ENCODE measurements at regions not wholly inside any gene's neighbourhood (a gene's known extent, or its start where the extent isn't known, plus 50 kb on each side); places are given as distances from the start of the nearest gene placed in this dataset.

GRCh38 chr6:134851548-134851947 lies 98.4 kb downstream of the ALDH8A1 start:
- Histone ChIP-seq H3K27ac (no peak overlapping the region), H3K27me3 (replicated peaks) (no peaks in the 10 kb centered on the region), H3K4me3 (ENCODE audit: low read depth, low read length) (no peak overlapping the region), H3K36me3 (replicated peaks) (no peaks in the 10 kb centered on the region)
- in situ Hi-C loops (cut with HindIII; ENCODE audit: low pct_ligation_motif_present, low sequenced_read_pairs) = no loop called here
- no peak for DNase-seq
- TF ChIP-seq CTCF (IDR thresholded peaks at IDR 0.05; ENCODE audit: low read depth, low read length, missing control alignments) = no peak

GRCh38 chr6:134850721-134851305 lies 99.1 kb downstream of the ALDH8A1 start:
- in situ Hi-C loops (cut with HindIII; ENCODE audit: low pct_ligation_motif_present, low sequenced_read_pairs) = no loop called here
- Histone ChIP-seq H3K27ac (peak overlapping the region; percentile 21), H3K36me3 (replicated peaks) (no peaks in the 10 kb centered on the region), H3K4me3 (ENCODE audit: low read depth, low read length) (no peak overlapping the region), H3K27me3 (replicated peaks) (no peaks in the 10 kb centered on the region)
- peak; percentile 55 for DNase-seq
- no peak for TF ChIP-seq CTCF (IDR thresholded peaks at IDR 0.05; ENCODE audit: low read depth, low read length, missing control alignments)

GRCh38 chr6:134849920-134850447 lies 99.9 kb downstream of the ALDH8A1 start:
- DNase-seq = no peak
- Histone ChIP-seq H3K4me3 (ENCODE audit: low read depth, low read length) (no peak overlapping the region), H3K27ac (no peak overlapping the region), H3K36me3 (replicated peaks) (no peaks in the 10 kb centered on the region), H3K27me3 (replicated peaks) (no peaks in the 10 kb centered on the region)
- in situ Hi-C loops (cut with HindIII; ENCODE audit: low pct_ligation_motif_present, low sequenced_read_pairs) = no loop called here
- no peak for TF ChIP-seq CTCF (IDR thresholded peaks at IDR 0.05; ENCODE audit: low read depth, low read length, missing control alignments)

GRCh38 chr6:134848076-134848475 lies 101.8 kb downstream of the ALDH8A1 start:
- no peaks in the 10 kb centered on the region for H3K36me3 ChIP-seq (replicated peaks)
- in situ Hi-C loops (cut with HindIII; ENCODE audit: low pct_ligation_motif_present, low sequenced_read_pairs) = no loop called here
- no peak for DNase-seq
- no peak overlapping the region for H3K27ac ChIP-seq
- H3K4me3 ChIP-seq (ENCODE audit: low read depth, low read length) = no peak overlapping the region
- TF ChIP-seq CTCF (IDR thresholded peaks at IDR 0.05; ENCODE audit: low read depth, low read length, missing control alignments) = no peak
- no peaks in the 10 kb centered on the region for H3K27me3 ChIP-seq (replicated peaks)

- TF ChIP-seq CTCF (IDR thresholded peaks at IDR 0.05; ENCODE audit: low read depth, low read length, missing control alignments) = no peak
- no peak overlapping the region for H3K27ac ChIP-seq
- H3K36me3 ChIP-seq (replicated peaks) = no peaks in the 10 kb centered on the region
- in situ Hi-C loops (cut with HindIII; ENCODE audit: low pct_ligation_motif_present, low sequenced_read_pairs) = no loop called here
- no peaks in the 10 kb centered on the region for H3K27me3 ChIP-seq (replicated peaks)
- H3K4me3 ChIP-seq (ENCODE audit: low read depth, low read length) = no peak overlapping the region
- no peak for DNase-seq
These were observed 103.0 kb downstream of the ALDH8A1 start for GRCh38 chr6:134846865-134847264.

GRCh38 chr6:134846031-134846430 lies 103.9 kb downstream of the ALDH8A1 start:
- no peaks in the 10 kb centered on the region for H3K36me3 ChIP-seq (replicated peaks)
- DNase-seq = no peak
- no peak for TF ChIP-seq CTCF (IDR thresholded peaks at IDR 0.05; ENCODE audit: low read depth, low read length, missing control alignments)
- no peak overlapping the region for H3K27ac ChIP-seq
- no peak overlapping the region for H3K4me3 ChIP-seq (ENCODE audit: low read depth, low read length)
- in situ Hi-C loops (cut with HindIII; ENCODE audit: low pct_ligation_motif_present, low sequenced_read_pairs) = no loop called here
- no peaks in the 10 kb centered on the region for H3K27me3 ChIP-seq (replicated peaks)
